ENCODE measurements at regions not wholly inside any gene's neighbourhood (a gene's known extent, or its start where the extent isn't known, plus 50 kb on each side); places are given as distances from the start of the nearest gene placed in this dataset.

GRCh38 chr6:14573267-14573666, 455.7 kb downstream of the CD83 start:
- TF ChIP-seq CTCF (IDR thresholded peaks at IDR 0.05 in 4 of 5, conservative IDR thresholded peaks at IDR 0.05 in 1 of 5) (no peak), POLR2A (IDR thresholded peaks at IDR 0.05) (no peak)
